ENCODE measurements at regions not wholly inside any gene's neighbourhood (a gene's known extent, or its start where the extent isn't known, plus 50 kb on each side); places are given as distances from the start of the nearest gene placed in this dataset.
"Not testable (repeated sequence)": the region's sequence is repeated elsewhere in the genome, so short reads cannot be mapped to it uniquely, and the experiment has no call there.

DNA sequence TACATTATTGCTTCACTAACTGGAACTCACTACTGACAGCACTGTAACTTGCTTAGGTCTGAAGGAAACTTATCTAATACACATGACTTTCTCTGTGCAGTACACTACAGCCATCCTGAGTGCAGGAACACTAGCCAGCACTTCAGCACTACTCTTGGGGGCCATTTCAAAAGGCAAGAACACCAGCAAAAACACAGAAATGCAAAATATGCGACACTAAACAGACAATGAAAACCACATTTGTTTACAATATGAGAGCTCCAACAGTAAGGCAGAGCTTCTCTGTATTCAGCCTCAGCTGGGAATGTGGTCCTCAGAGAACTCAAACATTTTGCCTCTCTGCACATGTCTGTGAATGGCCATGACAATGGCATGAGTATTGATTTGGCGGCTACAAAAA, 109.6 kb downstream of the ARRDC4 start:
- Mint-ChIP-seq H3K36me3 (ENCODE audit: low read depth) (no peaks in the 10 kb centered on the region), H3K4me1 (no peaks in the 10 kb centered on the region), H3K4me3 (no peak overlapping the region), H3K27me3 (no peaks in the 10 kb centered on the region), H3K27ac (no peak overlapping the region)
- DNase-seq (no peak), ATAC-seq (no peak)
- H3K9me3 ChIP-seq (ENCODE audit: control insufficient read depth, low read length, poor library complexity, severe bottlenecking): no peaks in the 10 kb centered on the region

DNA sequence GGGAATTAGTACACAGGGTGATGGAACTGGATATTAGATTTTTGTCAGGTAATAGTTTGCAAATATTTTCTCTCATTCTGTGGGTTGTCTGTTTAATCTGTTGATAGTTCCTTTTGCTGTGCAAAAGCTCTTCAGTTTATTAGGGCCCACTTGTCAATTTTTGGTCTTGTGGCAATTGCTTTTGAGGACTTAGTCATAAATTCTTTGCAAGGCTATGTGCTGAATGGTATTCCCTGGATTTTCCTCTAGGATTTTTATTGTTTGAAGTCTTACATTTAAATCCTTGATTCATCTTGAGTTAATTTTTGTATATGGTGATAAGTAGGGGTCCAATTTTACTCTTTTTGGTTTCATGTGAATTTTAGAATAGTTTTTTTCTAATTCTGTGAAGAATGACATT, 111.3 kb downstream of the ARRDC4 start:
- Mint-ChIP-seq H3K4me1 (no peaks in the 10 kb centered on the region), H3K36me3 (ENCODE audit: low read depth) (no peaks in the 10 kb centered on the region), H3K27ac (no peak overlapping the region), H3K27me3 (no peaks in the 10 kb centered on the region), H3K4me3 (no peak overlapping the region)
- DNase-seq (no peak), ATAC-seq (no peak)
- no peaks in the 10 kb centered on the region for H3K9me3 ChIP-seq (ENCODE audit: control insufficient read depth, low read length, poor library complexity, severe bottlenecking)

DNA sequence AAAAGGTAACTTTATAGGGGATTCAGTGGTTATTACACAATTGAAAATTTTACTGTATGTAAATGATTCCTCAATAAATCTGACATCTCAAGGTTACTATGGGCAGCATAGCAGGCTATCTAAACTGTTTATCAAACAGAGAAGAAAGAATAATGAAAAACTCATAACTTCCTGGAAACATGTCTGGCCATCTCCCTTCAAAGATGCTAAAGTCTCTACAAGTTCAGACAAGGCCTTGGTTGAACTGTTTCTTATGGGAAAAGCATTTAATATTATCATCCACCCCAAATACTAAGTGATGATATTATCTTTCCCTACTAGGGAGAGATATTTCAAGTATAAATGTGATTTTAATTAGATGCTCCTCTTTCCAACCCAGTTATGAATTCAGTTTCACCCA, 114.9 kb downstream of the ARRDC4 start:
- Mint-ChIP-seq H3K4me3 (no peak overlapping the region), H3K36me3 (ENCODE audit: low read depth) (no peaks in the 10 kb centered on the region), H3K27ac (no peak overlapping the region), H3K4me1 (no peaks in the 10 kb centered on the region), H3K27me3 (no peaks in the 10 kb centered on the region)
- DNase-seq (no peak), ATAC-seq (no peak)
- no peaks in the 10 kb centered on the region for H3K9me3 ChIP-seq (ENCODE audit: control insufficient read depth, low read length, poor library complexity, severe bottlenecking)

DNA sequence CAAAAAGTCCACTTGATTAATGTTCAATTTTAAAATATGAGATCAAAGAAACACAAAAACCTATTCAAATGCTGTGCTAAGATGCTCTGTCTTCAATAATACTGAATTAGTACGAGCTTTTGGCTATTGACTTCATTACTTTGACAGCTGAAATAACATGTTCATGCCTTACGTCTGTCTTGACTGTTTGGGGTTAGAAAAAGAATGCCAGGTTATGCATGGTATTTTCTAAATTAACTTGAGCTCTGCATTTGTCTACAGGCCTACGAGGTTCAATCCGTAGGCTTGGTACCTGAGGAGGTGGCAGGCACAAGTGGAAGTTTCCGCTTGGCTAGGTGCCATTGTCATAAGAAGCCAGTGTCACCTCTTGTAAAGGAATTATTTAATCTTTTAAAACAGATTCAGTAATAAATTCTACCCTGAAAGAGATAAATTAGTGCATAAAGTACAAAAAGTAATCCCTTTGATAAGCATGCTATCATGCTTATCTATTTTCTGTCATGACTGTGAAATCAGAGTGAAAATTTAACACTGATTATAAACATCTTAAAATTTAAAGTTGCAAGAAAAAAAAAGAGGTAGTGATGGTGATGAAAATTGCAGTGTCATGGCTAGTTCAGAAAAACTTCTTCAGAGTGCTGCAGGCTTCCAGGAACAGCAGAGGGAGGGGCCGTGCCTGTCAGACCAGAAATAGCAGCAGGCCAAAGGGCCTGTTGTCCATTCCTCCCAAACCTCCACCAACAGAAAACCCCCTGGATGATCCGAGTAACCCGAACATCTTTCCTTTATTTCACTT, 115.7 kb downstream of the ARRDC4 start:
- DNase-seq (no peak), ATAC-seq (no peak)
- Mint-ChIP-seq H3K4me1 (no peaks in the 10 kb centered on the region), H3K36me3 (ENCODE audit: low read depth) (no peaks in the 10 kb centered on the region), H3K27me3 (no peaks in the 10 kb centered on the region), H3K4me3 (no peak overlapping the region), H3K27ac (no peak overlapping the region)
- no peaks in the 10 kb centered on the region for H3K9me3 ChIP-seq (ENCODE audit: control insufficient read depth, low read length, poor library complexity, severe bottlenecking)

- no peaks in the 10 kb centered on the region for H3K4me1 Mint-ChIP-seq
- no peak overlapping the region for H3K4me3 Mint-ChIP-seq
- no peak overlapping the region for H3K27ac Mint-ChIP-seq
- H3K9me3 ChIP-seq (ENCODE audit: control insufficient read depth, low read length, poor library complexity, severe bottlenecking): no peaks in the 10 kb centered on the region
- ATAC-seq (no peak), DNase-seq (no peak)
- H3K36me3 Mint-ChIP-seq (ENCODE audit: low read depth): no peaks in the 10 kb centered on the region
- H3K27me3 Mint-ChIP-seq: no peaks in the 10 kb centered on the region
Measured at GRCh38 chr15:98077186-98077585, 116.7 kb downstream of the ARRDC4 start.

DNA sequence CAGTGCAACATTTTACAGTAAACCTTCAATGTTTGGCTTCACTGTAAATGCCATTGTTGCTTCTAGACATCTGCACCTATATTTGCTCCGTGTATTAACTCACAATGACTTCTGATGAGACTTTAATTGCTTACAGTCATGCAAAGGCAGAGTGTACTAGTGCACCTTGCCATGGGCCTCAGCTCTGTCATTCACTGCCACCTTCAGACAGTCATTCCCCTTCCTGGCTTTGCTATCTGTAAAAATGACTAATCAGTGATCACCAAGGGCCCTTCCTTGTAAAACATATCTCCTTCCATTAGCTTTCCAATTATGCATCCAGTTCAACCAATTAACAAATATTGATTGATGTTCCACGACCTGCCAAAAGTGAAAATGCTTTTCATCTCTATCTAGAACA, 120.3 kb downstream of the ARRDC4 start:
- DNase-seq: no peak
- no peaks in the 10 kb centered on the region for H3K9me3 ChIP-seq (ENCODE audit: control insufficient read depth, low read length, poor library complexity, severe bottlenecking)
- Mint-ChIP-seq H3K27me3 (no peaks in the 10 kb centered on the region), H3K4me1 (no peaks in the 10 kb centered on the region), H3K4me3 (no peak overlapping the region), H3K36me3 (ENCODE audit: low read depth) (no peaks in the 10 kb centered on the region), H3K27ac (no peak overlapping the region)
- no peak for ATAC-seq

DNA sequence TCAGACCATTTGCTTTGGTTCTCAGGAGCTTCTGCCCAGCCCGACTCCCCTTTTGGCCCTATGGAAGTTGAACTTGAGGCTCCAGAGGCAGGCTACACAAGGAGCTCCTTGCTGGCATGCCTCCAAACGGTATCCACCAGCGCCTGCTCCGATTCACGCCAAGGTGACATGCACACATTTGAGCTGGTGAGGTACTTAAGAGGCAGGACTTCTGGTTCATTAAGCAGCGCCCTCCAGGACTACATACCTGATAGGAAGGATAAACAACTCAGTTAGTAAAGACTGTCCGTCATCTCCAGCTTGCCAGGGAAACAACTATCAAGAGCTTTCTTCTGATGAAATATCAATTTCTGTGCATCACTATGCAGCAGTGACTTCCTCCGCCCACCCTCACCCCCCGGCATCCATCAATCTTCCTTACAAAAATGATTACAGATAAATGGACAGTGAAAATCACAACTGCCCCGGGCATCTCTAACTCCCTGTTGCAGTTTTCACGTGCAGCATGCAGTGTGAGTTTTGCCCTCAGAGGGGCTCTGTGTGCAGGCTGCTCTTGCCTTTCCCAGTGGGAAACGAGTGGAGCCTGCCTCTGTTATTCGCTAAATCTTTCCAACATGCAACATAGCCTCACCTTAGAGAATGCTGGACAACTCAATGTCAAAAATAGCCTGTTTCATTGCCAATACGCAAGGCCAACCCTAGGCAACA, 122.9 kb downstream of the ARRDC4 start:
- ATAC-seq: no peak
- no peaks in the 10 kb centered on the region for H3K4me1 Mint-ChIP-seq
- no peak overlapping the region for H3K4me3 Mint-ChIP-seq
- H3K9me3 ChIP-seq (ENCODE audit: control insufficient read depth, low read length, poor library complexity, severe bottlenecking): no peaks in the 10 kb centered on the region
- DNase-seq: no peak
- no peak overlapping the region for H3K27ac Mint-ChIP-seq
- no peaks in the 10 kb centered on the region for H3K36me3 Mint-ChIP-seq (ENCODE audit: low read depth)
- H3K27me3 Mint-ChIP-seq: no peaks in the 10 kb centered on the region

DNA sequence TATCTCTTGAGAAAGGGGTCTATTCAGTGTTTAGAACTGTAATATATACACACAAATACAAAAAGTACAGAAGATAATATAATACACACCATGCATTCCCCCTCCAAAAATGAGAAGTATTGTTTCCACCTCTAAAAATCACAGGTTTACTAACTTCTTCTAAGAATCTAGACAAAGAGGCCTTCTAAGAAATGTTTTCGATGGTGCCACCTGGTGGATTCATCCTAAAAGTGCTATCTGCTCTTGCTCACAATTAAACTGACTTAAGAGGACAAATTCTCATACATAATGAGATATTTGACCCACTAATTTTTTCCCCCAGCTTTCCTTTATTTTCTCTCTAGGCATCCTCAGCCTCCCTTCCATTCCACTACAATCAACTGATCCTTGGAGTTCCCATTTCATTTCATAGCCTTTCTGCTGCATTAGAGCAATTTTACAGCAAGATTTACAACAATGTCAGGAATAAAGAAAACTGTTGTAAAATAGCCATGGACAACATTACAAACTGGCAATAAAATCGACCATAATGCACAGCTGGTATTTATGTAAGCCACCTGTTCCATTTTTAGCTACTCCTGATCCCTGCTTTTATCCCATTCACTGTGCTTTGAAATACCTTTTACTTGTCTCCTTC, 124.6 kb downstream of the ARRDC4 start:
- H3K36me3 Mint-ChIP-seq (ENCODE audit: low read depth): no peaks in the 10 kb centered on the region
- no peaks in the 10 kb centered on the region for H3K9me3 ChIP-seq (ENCODE audit: control insufficient read depth, low read length, poor library complexity, severe bottlenecking)
- H3K27me3 Mint-ChIP-seq: no peaks in the 10 kb centered on the region
- H3K27ac Mint-ChIP-seq: no peak overlapping the region
- no peaks in the 10 kb centered on the region for H3K4me1 Mint-ChIP-seq
- DNase-seq (no peak), ATAC-seq (no peak)
- H3K4me3 Mint-ChIP-seq: no peak overlapping the region

GRCh38 chr15:98088307-98088945, 127.9 kb downstream of the ARRDC4 start:
- not testable (repeated sequence) for H3K36me3 Mint-ChIP-seq (ENCODE audit: low read depth); H3K4me1 Mint-ChIP-seq; H3K9me3 ChIP-seq (ENCODE audit: control insufficient read depth, low read length, poor library complexity, severe bottlenecking); H3K4me3 Mint-ChIP-seq; DNase-seq; H3K27me3 Mint-ChIP-seq; H3K27ac Mint-ChIP-seq
- ATAC-seq: peak; percentile 61

GRCh38 chr15:98089352-98089751, 128.8 kb downstream of the ARRDC4 start:
- not testable (repeated sequence) for H3K36me3 Mint-ChIP-seq (ENCODE audit: low read depth); H3K4me3 Mint-ChIP-seq; H3K9me3 ChIP-seq (ENCODE audit: control insufficient read depth, low read length, poor library complexity, severe bottlenecking); H3K27me3 Mint-ChIP-seq; DNase-seq; H3K4me1 Mint-ChIP-seq; ATAC-seq; H3K27ac Mint-ChIP-seq

- DNase-seq; ATAC-seq; H3K36me3 Mint-ChIP-seq (ENCODE audit: low read depth); H3K4me3 Mint-ChIP-seq; H3K27me3 Mint-ChIP-seq; H3K27ac Mint-ChIP-seq; H3K9me3 ChIP-seq (ENCODE audit: control insufficient read depth, low read length, poor library complexity, severe bottlenecking); H3K4me1 Mint-ChIP-seq: not testable (repeated sequence)
Measured at GRCh38 chr15:98097986-98098385, 137.5 kb downstream of the ARRDC4 start.

DNA sequence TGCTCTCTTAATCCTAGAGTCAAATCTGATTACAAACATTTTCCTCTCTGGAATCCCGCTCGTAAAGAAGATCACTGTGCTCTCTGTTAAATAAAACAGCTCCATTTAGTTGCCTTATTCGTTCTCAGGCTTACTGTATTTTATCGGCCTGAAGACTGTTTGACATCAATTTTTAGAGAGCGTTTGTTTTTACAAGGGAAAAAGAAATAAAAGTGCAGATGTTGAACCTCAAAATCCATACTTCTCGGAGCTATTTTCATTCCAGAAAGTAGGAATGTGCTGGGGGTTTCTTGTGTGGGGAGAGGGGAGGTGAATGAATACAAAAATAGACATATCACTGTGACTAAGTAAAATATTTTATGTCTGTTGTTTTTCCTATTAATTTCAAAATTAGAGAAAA, 140.1 kb downstream of the ARRDC4 start:
- not testable (repeated sequence) for H3K27me3 Mint-ChIP-seq, H3K4me1 Mint-ChIP-seq

DNA sequence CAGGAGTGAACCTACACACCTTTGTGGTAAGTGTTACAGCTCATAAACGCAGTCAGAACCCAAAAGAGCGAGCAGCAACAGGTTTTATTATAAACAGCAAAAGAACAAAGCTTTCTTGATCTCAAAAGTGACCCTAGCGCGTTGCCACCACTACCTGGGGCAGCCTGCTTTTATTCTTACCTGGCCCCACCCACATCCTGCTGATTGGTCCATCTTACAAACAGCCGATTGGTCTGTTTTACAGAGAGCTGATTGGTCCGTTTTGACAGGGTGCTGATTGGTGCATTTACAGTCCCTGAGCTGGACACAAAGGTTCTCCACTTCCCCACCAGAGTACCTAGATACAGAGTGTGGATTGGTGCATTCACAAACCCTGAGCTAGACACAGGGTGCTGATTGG, 143.1 kb downstream of the ARRDC4 start:
- Mint-ChIP-seq H3K27ac (no peak overlapping the region), H3K4me1 (no peaks in the 10 kb centered on the region), H3K4me3 (no peak overlapping the region), H3K27me3 (no peaks in the 10 kb centered on the region), H3K36me3 (ENCODE audit: low read depth) (no peaks in the 10 kb centered on the region)
- no peak for ATAC-seq
- no peak for DNase-seq
- H3K9me3 ChIP-seq (ENCODE audit: control insufficient read depth, low read length, poor library complexity, severe bottlenecking): no peaks in the 10 kb centered on the region

More for the DNA sequence above, 140.1 kb downstream of the ARRDC4 start:
- not testable (repeated sequence) for DNase-seq; H3K27ac Mint-ChIP-seq; ATAC-seq; H3K4me3 Mint-ChIP-seq; H3K36me3 Mint-ChIP-seq (ENCODE audit: low read depth); H3K9me3 ChIP-seq (ENCODE audit: control insufficient read depth, low read length, poor library complexity, severe bottlenecking)

All from T-helper 17 cell (primary cell).